ENCODE measurements at regions not wholly inside any gene's neighbourhood (a gene's known extent, or its start where the extent isn't known, plus 50 kb on each side); places are given as distances from the start of the nearest gene placed in this dataset.

GRCh38 chr9:88772575-88772974 lies 218.7 kb upstream of the S1PR3 start:
- no peak for DNase-seq

- DNase-seq = no peak
Measured at GRCh38 chr9:88773126-88773525, 218.1 kb upstream of the S1PR3 start.

- DNase-seq = peak; percentile 39
Measured at GRCh38 chr9:88773627-88774244, 217.5 kb upstream of the S1PR3 start.

- DNase-seq = peak; percentile 92
Measured at GRCh38 chr9:88775037-88775471, 216.2 kb upstream of the S1PR3 start.

- DNase-seq = peak; percentile 56
Measured at GRCh38 chr9:88775559-88775958, 215.7 kb upstream of the S1PR3 start.

GRCh38 chr9:88775966-88776365 lies 215.3 kb upstream of the S1PR3 start:
- DNase-seq = no peak

- peak; percentile 91 for DNase-seq
Measured at GRCh38 chr9:88776717-88777497, 214.4 kb upstream of the S1PR3 start.

- peak; percentile 62 for DNase-seq
Measured at GRCh38 chr9:88777498-88778312, 213.6 kb upstream of the S1PR3 start.

- peak; percentile 72 for DNase-seq
Measured at GRCh38 chr9:88781628-88782391, 209.5 kb upstream of the S1PR3 start.

GRCh38 chr9:88782931-88783710 lies 208.1 kb upstream of the S1PR3 start:
- peak; percentile 88 for DNase-seq

GRCh38 chr9:88783711-88784083 lies 207.6 kb upstream of the S1PR3 start:
- DNase-seq = no peak

GRCh38 chr9:88784960-88785359 lies 206.3 kb upstream of the S1PR3 start:
- no peak for DNase-seq

- no peak for DNase-seq
Measured at GRCh38 chr9:88786291-88787079, 204.8 kb upstream of the S1PR3 start.

- DNase-seq = peak; percentile 84
Measured at GRCh38 chr9:88789785-88790184, 201.5 kb upstream of the S1PR3 start.

GRCh38 chr9:88791105-88791805 lies 200.0 kb upstream of the S1PR3 start:
- DNase-seq = peak; percentile 84

GRCh38 chr9:88792502-88792901 lies 198.8 kb upstream of the S1PR3 start:
- DNase-seq = no peak

GRCh38 chr9:88794100-88794499 lies 197.2 kb upstream of the S1PR3 start:
- DNase-seq = no peak

GRCh38 chr9:88796947-88797346 lies 194.3 kb upstream of the S1PR3 start:
- no peak for DNase-seq

GRCh38 chr9:88798476-88798875 lies 192.8 kb upstream of the S1PR3 start:
- DNase-seq = no peak

- DNase-seq = no peak
Measured at GRCh38 chr9:88799541-88800328, 191.5 kb upstream of the S1PR3 start.

Measured in fibroblast of skin of right biceps (primary cell).